HCT116 (cell line): ENCODE measurements at regions not wholly inside any gene's neighbourhood (a gene's known extent, or its start where the extent isn't known, plus 50 kb on each side); places are given as distances from the start of the nearest gene placed in this dataset.

Experiments used
- ATF3 ChIP-seq: IDR thresholded peaks from 2 replicates; pipeline ENCODE4 v1.6.1; 2012
- CTCF ChIP-seq, 3 experiments: fragments of 200-600 bp in 1 of 3; sonication (generic) in 1 of 3; IDR thresholded peaks in 2 of 3; conservative IDR thresholded peaks in 1 of 3; 2 replicates each; pipeline ENCODE4 v1.5.1; 2012 to 2017; ENCODE audit warnings: low read depth in 2 of 3, low read length in 2 of 3, antibody characterized with exemption in 1 of 3, borderline replicate concordance in 1 of 3, control low read depth in 1 of 3, mild to moderate bottlenecking in 1 of 3, mixed read lengths in 1 of 3, mixed run types in 1 of 3, moderate library complexity in 1 of 3; ENCODE audit not compliant: insufficient read depth in 1 of 3
- EGR1 ChIP-seq: IDR thresholded peaks from 2 replicates; pipeline ENCODE4 v1.6.1; 2012; ENCODE audit warnings: low read depth
- EZH2phosphoT487 ChIP-seq: fragments of 200-600 bp; IDR thresholded peaks from 2 replicates; pipeline ENCODE4 v1.6.1; 2018; ENCODE audit warnings: antibody characterized with exemption, borderline replicate concordance
- POLR2A ChIP-seq: IDR thresholded peaks from 2 replicates; pipeline ENCODE4 v1.7.0; 2011; ENCODE audit warnings: borderline replicate concordance; ENCODE audit not compliant: insufficient read depth, insufficient read length; ENCODE audit errors: extremely low read depth
- POLR2AphosphoS5 ChIP-seq: IDR thresholded peaks from 2 replicates; pipeline ENCODE4 v1.6.1; 2011; ENCODE audit warnings: mild to moderate bottlenecking, low read depth, low read length, moderate library complexity
- REST ChIP-seq: IDR thresholded peaks from 2 replicates; pipeline ENCODE4 v1.6.1; 2012; ENCODE audit warnings: low read depth
- SRF ChIP-seq: IDR thresholded peaks from 2 replicates; pipeline ENCODE4 v1.6.1; 2012; ENCODE audit warnings: low read depth
- ZNF274 ChIP-seq: fragments of 200-500 bp; sonication (Bioruptor generic); IDR thresholded peaks from 2 replicates; pipeline ENCODE4 v1.6.1; 2014; ENCODE audit warnings: mild to moderate bottlenecking, low read depth, low read length, inconsistent platforms
- TF ChIP-seq, protein P1 (sequence below): IDR thresholded peaks from 2 replicates; pipeline ENCODE4 v1.6.1; 2012

GRCh38 chr20:40286975-40287531 lies 402.0 kb downstream of the MAFB start:
- TF ChIP-seq CTCF (IDR thresholded peaks at IDR 0.05 in 2 of 3, conservative IDR thresholded peaks at IDR 0.05 in 1 of 3; ENCODE audit: borderline replicate concordance in 1 of 3, insufficient read depth in 1 of 3, low read depth in 2 of 3, low read length in 2 of 3): no peak
- no peak for TF ChIP-seq POLR2AphosphoS5
- no peak for TF ChIP-seq SRF
- TF ChIP-seq EGR1: no peak
- TF ChIP-seq EZH2phosphoT487: no peak
- no peak for TF ChIP-seq POLR2A
- TF ChIP-seq, protein P1, sequence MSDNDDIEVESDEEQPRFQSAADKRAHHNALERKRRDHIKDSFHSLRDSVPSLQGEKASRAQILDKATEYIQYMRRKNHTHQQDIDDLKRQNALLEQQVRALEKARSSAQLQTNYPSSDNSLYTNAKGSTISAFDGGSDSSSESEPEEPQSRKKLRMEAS: no peak
- TF ChIP-seq ATF3: no peak
- TF ChIP-seq ZNF274: no peak
- no peak for TF ChIP-seq REST
